SU-DHL-6 (cell line): ENCODE measurements at regions not wholly inside any gene's neighbourhood (a gene's known extent, or its start where the extent isn't known, plus 50 kb on each side); places are given as distances from the start of the nearest gene placed in this dataset.

Source experiments
- H2AFZ ChIP-seq: fragments of 200-600 bp; sonication (generic); 2 replicates; pipeline ENCODE4 v1.6.1; 2014; ENCODE audit warnings: low read depth, mild to moderate bottlenecking, moderate library complexity, mixed read lengths, antibody characterized with exemption, low read length; ENCODE audit not compliant: severe bottlenecking
- H3F3A ChIP-seq: fragments of 200-600 bp; shearing (Covaris generic); 2 replicates; pipeline ENCODE4 v1.6.0; 2016; ENCODE audit warnings: antibody characterized with exemption, mild to moderate bottlenecking; ENCODE audit not compliant: insufficient read depth
- H3K27ac ChIP-seq: fragments of 200-600 bp; sonication (generic); 2 replicates; pipeline ENCODE4 v1.5.1; 2016; ENCODE audit warnings: low read depth, mild to moderate bottlenecking, low read length, moderate library complexity, mixed read lengths
- H3K27me3 ChIP-seq: fragments of 200-600 bp; sonication (generic), shearing (Covaris generic); 2 replicates; pipeline ENCODE4 v1.6.0; 2014; ENCODE audit warnings: mild to moderate bottlenecking, low read length
- H3K36me3 ChIP-seq: fragments of 200-600 bp; sonication (generic); 2 replicates; pipeline ENCODE4 v1.6.1; 2014; ENCODE audit warnings: mild to moderate bottlenecking, low read length, mixed read lengths
- H3K4me2 ChIP-seq: fragments of 300-600, 200-600 bp; shearing (Covaris generic), sonication (generic); 2 replicates; pipeline ENCODE4 v1.6.0; 2014; ENCODE audit warnings: low read length, low read depth, mild to moderate bottlenecking; ENCODE audit not compliant: poor library complexity, severe bottlenecking
- H3K4me3 ChIP-seq: fragments of 200-600 bp; sonication (generic); 2 replicates; pipeline ENCODE4 v1.5.1; 2014; ENCODE audit warnings: antibody characterized with exemption, low read length, mild to moderate bottlenecking, mixed read lengths; ENCODE audit not compliant: insufficient read depth, poor library complexity, severe bottlenecking
- H3K79me2 ChIP-seq: fragments of 200-600 bp; sonication (generic); 2 replicates; pipeline ENCODE4 v1.6.1; 2014; ENCODE audit warnings: mild to moderate bottlenecking, low read length, moderate library complexity; ENCODE audit not compliant: insufficient read depth
- H3K9ac ChIP-seq: fragments of 200-600 bp; sonication (generic); 2 replicates; pipeline ENCODE4 v1.7.0; 2014; ENCODE audit warnings: mild to moderate bottlenecking, low read length
- H3K9me2 ChIP-seq: fragments of 200-600 bp; sonication (generic); replicated peaks from 2 replicates; pipeline ENCODE4 v1.6.1; 2014; ENCODE audit warnings: low read length; ENCODE audit not compliant: insufficient read depth
- H3K9me3 ChIP-seq: fragments of 200-600 bp; sonication (generic); 2 replicates; pipeline ENCODE4 v1.6.1; 2014; ENCODE audit warnings: low read length, mixed read lengths; ENCODE audit not compliant: insufficient read depth
- H4K20me1 ChIP-seq: fragments of 200-600 bp; sonication (generic); 2 replicates; pipeline ENCODE4 v1.6.1; 2014; ENCODE audit warnings: low read depth, mild to moderate bottlenecking, antibody characterized with exemption, low read length, moderate library complexity, mixed read lengths
- CTCF ChIP-seq: fragments of 200-600 bp; sonication (generic); IDR thresholded peaks from one replicate; pipeline ENCODE4 v1.5.1; 2017; ENCODE audit warnings: antibody characterized with exemption, mild to moderate bottlenecking, low read length, moderate library complexity; ENCODE audit not compliant: insufficient read depth, poor library complexity, severe bottlenecking
- EZH2phosphoT487 ChIP-seq: fragments of 200-600 bp; sonication (generic), shearing (Covaris generic); conservative IDR thresholded peaks from 2 replicates; pipeline ENCODE4 v1.6.1; 2018; ENCODE audit warnings: mild to moderate bottlenecking, antibody characterized with exemption, low read length, moderate library complexity, mixed read lengths

GRCh38 chr10:36946598-36946997, 178.8 kb upstream of the ANKRD30A start:
- H3K79me2 ChIP-seq: no peaks in the 10 kb centered on the region
- H3K9me3 ChIP-seq: no peaks in the 10 kb centered on the region
- no peak for TF ChIP-seq EZH2phosphoT487
- TF ChIP-seq CTCF: no peak
- no peak overlapping the region for H2AFZ ChIP-seq
- no peaks in the 10 kb centered on the region for H4K20me1 ChIP-seq
- no peak overlapping the region for H3K4me2 ChIP-seq
- no peaks in the 10 kb centered on the region for H3K36me3 ChIP-seq
- no peaks in the 10 kb centered on the region for H3F3A ChIP-seq
- no peak overlapping the region for H3K9ac ChIP-seq
- no peaks in the 10 kb centered on the region for H3K27me3 ChIP-seq
- H3K9me2 ChIP-seq: no peaks in the 10 kb centered on the region
- H3K4me3 ChIP-seq: no peak overlapping the region
- H3K27ac ChIP-seq: no peak overlapping the region

- no peaks in the 10 kb centered on the region for H3K36me3 ChIP-seq
Observed at GRCh38 chr10:36943544-36943943, 181.9 kb upstream of the ANKRD30A start.

GRCh38 chr10:36942616-36943015, 182.8 kb upstream of the ANKRD30A start:
- TF ChIP-seq CTCF (no peak), EZH2phosphoT487 (no peak)
- H3K79me2 ChIP-seq: no peaks in the 10 kb centered on the region
- no peaks in the 10 kb centered on the region for H4K20me1 ChIP-seq
- no peak overlapping the region for H3K4me3 ChIP-seq
- no peaks in the 10 kb centered on the region for H3K9me2 ChIP-seq
- H3K9me3 ChIP-seq: no peaks in the 10 kb centered on the region
- H2AFZ ChIP-seq: no peak overlapping the region
- no peaks in the 10 kb centered on the region for H3K27me3 ChIP-seq
- H3K4me2 ChIP-seq: no peak overlapping the region
- no peak overlapping the region for H3K9ac ChIP-seq
- no peaks in the 10 kb centered on the region for H3F3A ChIP-seq
- H3K36me3 ChIP-seq: no peaks in the 10 kb centered on the region
- no peak overlapping the region for H3K27ac ChIP-seq

More at GRCh38 chr10:36943544-36943943, 181.9 kb upstream of the ANKRD30A start:
- no peak overlapping the region for H3K4me3 ChIP-seq
- no peak overlapping the region for H3K4me2 ChIP-seq
- H3K27me3 ChIP-seq: no peaks in the 10 kb centered on the region
- no peaks in the 10 kb centered on the region for H3F3A ChIP-seq
- H2AFZ ChIP-seq: no peak overlapping the region
- H4K20me1 ChIP-seq: no peaks in the 10 kb centered on the region
- H3K9me3 ChIP-seq: no peaks in the 10 kb centered on the region
- H3K79me2 ChIP-seq: no peaks in the 10 kb centered on the region
- H3K9me2 ChIP-seq: no peaks in the 10 kb centered on the region
- H3K27ac ChIP-seq: no peak overlapping the region
- no peak overlapping the region for H3K9ac ChIP-seq
- TF ChIP-seq CTCF (no peak), EZH2phosphoT487 (no peak)

GRCh38 chr10:36903040-36903439, 222.4 kb upstream of the ANKRD30A start:
- no peak overlapping the region for H3K9ac ChIP-seq
- no peaks in the 10 kb centered on the region for H3K9me2 ChIP-seq
- no peaks in the 10 kb centered on the region for H4K20me1 ChIP-seq
- H3K79me2 ChIP-seq: no peaks in the 10 kb centered on the region
- H3K36me3 ChIP-seq: no peaks in the 10 kb centered on the region
- no peak overlapping the region for H3K27ac ChIP-seq
- TF ChIP-seq EZH2phosphoT487: no peak
- H3F3A ChIP-seq: no peaks in the 10 kb centered on the region
- no peak overlapping the region for H3K4me3 ChIP-seq
- H3K27me3 ChIP-seq: no peaks in the 10 kb centered on the region
- no peak overlapping the region for H3K4me2 ChIP-seq
- H3K9me3 ChIP-seq: no peaks in the 10 kb centered on the region
- H2AFZ ChIP-seq: no peak overlapping the region
